GM10266 (cell line): ENCODE measurements at regions not wholly inside any gene's neighbourhood (a gene's known extent, or its start where the extent isn't known, plus 50 kb on each side); places are given as distances from the start of the nearest gene placed in this dataset.
"Not testable (repeated sequence)": the region's sequence is repeated elsewhere in the genome, so short reads cannot be mapped to it uniquely, and the experiment has no call there.

Experiments used
- DNase-seq: peaks from one replicate; pipeline ENCODE4 v3.0.0; 2012; ENCODE audit errors: extremely low spot score
- CTCF ChIP-seq: IDR thresholded peaks from 2 replicates; pipeline ENCODE4 v1.5.1; 2012; ENCODE audit warnings: mild to moderate bottlenecking, low read depth; ENCODE audit not compliant: control insufficient read depth, insufficient read depth; ENCODE audit errors: missing control alignments

DNA sequence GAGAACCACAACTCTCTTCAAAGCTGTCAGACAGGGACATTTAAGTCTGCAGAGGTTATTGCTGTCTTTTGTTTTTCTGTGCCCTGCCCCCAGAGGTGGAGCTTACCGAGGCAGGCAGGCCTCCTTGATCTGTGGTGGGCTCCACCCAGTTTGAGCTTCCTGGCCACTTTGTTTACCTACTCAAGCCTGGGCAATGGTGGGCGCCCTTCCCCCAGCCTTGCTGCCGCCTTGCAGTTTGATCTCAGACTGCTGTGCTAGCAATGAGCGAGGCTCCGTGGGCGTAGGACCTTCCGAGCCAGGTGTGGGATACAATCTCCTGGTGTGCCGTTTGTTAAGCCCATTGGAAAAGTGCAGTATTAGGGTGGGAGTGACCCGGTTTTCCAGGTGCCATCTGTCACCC lies 822.1 kb downstream of the KCNMA1 start:
- DNase-seq, result not testable (repeated sequence)

DNA sequence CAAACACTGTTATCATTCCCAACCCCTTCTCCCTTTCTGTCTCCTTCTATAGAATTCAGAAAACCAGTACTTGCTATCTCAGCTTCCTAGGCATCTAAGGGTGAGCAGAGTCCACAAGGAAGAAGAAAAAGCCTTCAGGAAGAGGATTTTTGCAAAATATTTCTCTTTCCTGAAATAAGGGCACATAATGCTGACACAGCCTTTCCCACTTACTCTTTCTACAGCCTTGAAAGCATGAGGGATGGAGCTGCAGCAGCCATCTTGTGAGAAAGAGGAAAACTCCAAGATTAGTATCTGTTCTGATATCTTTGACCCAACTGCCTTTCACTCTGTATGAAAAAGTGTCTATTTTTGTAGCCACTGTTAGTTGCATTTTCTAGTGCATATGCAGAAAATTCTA lies 826.2 kb downstream of the KCNMA1 start:
- no peak for DNase-seq
- no peak for TF ChIP-seq CTCF

DNA sequence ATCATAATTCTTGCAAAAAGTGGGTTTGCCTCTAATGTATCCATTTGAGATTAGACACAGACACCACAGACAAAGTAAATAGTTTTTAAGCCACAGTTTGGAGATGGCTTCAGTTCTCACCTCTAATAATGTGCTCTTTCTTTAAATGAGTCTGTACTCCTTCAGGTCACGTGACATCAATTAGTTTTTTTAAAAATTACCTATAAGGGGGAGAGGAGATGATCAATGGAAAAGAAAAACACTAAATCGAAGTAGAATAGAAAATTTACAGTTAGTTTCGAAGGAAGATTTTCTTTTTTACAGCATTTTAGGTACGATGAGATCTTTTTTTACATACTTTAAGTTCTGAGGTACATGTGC lies 849.2 kb downstream of the KCNMA1 start:
- no peak for TF ChIP-seq CTCF

DNA sequence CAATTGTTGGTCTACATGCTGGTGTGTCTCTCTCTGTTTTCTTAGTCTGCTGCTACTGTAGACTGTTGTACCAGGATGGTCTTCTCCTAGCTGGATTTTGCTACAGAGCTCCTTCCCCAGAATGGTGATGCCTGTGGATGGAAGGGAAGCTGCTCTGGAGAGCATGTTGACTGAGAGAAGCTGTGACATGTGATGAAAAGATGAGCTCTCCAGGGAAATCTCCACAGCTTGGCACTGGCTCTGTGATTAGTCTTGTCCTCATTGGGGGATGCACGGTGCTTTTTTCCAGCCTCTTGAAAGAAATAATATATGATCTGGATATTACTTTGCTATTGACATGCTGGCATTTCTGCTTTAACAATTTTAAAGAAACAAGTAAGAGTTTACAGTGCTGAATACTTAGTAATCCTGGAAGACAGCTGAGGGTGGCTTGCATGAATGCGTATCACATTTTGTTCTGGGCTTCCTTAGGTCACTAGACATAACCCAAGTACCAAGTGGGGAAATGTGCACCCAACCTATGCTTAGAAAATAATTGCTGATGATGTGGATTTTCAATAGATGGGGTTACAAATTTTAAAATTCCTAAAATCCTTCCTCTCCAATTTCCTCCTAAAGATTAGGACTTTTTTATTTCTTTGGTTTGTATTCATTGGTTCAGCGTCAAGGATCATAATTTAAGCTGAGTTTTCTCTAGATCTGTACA lies 849.7 kb downstream of the KCNMA1 start:
- DNase-seq, result no peak
- no peak for TF ChIP-seq CTCF

More for the DNA sequence above, 849.2 kb downstream of the KCNMA1 start:
- DNase-seq, result no peak

- no peak for DNase-seq
- TF ChIP-seq CTCF, result no peak
Observed at GRCh38 chr10:76786504-76787072, 851.0 kb downstream of the KCNMA1 start.

DNA sequence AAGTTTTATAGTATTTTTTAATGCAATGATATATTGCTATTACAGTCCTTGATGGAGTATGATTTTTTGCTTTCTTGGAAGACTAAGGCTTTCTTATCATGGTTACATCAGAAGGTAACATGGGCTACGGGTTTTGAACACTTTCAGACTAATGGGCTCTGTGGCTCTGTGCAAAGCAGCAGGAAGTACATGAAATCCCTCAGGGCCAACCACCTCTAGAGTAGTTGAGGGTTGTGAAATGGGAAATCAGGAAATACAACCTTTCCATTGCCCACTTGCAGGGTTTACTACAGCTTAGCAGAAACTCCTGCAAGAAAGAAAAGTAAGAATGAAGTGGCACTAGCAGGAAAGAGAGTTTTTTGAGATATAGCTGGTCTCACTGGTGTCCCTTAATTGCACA lies 853.5 kb downstream of the KCNMA1 start:
- DNase-seq, result no peak
- no peak for TF ChIP-seq CTCF

DNA sequence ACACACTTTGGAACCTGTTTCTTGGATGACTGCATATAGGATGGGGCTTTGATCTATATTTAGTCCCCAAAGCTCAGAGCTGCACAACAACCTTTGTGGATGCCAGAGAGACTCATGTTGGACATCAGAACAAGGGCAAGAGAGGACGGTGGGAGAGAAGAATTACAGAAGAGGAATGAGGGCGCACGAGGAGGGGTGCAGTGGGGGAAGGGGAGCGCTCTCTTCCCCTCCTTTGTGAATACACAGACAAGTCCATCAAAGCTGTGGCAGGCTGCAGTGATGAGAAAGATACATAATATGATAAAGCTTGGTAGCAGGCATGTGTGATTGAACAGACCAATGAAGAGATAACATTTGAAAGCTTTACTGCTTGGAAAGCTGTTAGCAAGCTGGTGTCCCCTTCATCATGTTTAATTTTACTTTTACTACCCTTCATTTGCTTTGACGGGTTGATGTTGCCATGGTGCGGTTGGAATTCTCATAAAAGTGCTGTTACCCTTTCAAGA lies 857.8 kb downstream of the KCNMA1 start:
- DNase-seq, result no peak
- no peak for TF ChIP-seq CTCF
